Lung (tissue), 11 donors: ENCODE measurements at regions not wholly inside any gene's neighbourhood (a gene's known extent, or its start where the extent isn't known, plus 50 kb on each side); places are given as distances from the start of the nearest gene placed in this dataset.
A peak's percentile ranks its signal among the peaks of the same experiment; 100 is the strongest.

Experiments used
- ATAC-seq: fragments of 200-7000 bp; cut with Tn5 transposase; one replicate; pipeline ENCODE4 v1.9.1; 2020; ENCODE audit warnings: moderate number of reproducible peaks; ENCODE audit not compliant: insufficient read depth, low FRiP score
- DNase-seq, 3 donors: peaks; one replicate each; pipeline ENCODE4 v3.0.0-alpha.2; 2013 to 2017
- H3K27ac ChIP-seq, 2 donors: one replicate each; pipeline ENCODE4 v1.5.1; 2013; ENCODE audit warnings: mild to moderate bottlenecking in 2 of 2, moderate library complexity in 2 of 2, control low read depth in 1 of 2, inconsistent platforms in 1 of 2, low read depth in 1 of 2, low read length in 1 of 2
- H3K27me3 ChIP-seq, 3 donors: one replicate each; pipeline ENCODE4 v1.5.1; 2013; ENCODE audit warnings: low read length in 2 of 3; ENCODE audit not compliant: control insufficient read depth in 3 of 3, insufficient read depth in 3 of 3
- H3K36me3 ChIP-seq, 4 donors: one replicate each; pipeline ENCODE4 v1.5.1; 2013; ENCODE audit warnings: low read length in 4 of 4, mild to moderate bottlenecking in 1 of 4, moderate library complexity in 1 of 4; ENCODE audit not compliant: control insufficient read depth in 4 of 4, insufficient read depth in 4 of 4
- H3K4me1 ChIP-seq, 5 donors: one replicate each; pipeline ENCODE4 v1.5.1; 2013; ENCODE audit warnings: low read length in 5 of 5, mild to moderate bottlenecking in 2 of 5, moderate library complexity in 1 of 5; ENCODE audit not compliant: control insufficient read depth in 5 of 5, insufficient read depth in 5 of 5
- H3K4me3 ChIP-seq: one replicate; pipeline ENCODE4 v1.5.1; 2013; ENCODE audit warnings: mild to moderate bottlenecking, control low read depth, moderate library complexity
- H3K9ac ChIP-seq, 2 donors: one replicate each; pipeline ENCODE4 v1.5.1; 2013; ENCODE audit warnings: low read length in 2 of 2, control low read depth in 1 of 2; ENCODE audit not compliant: insufficient read depth in 1 of 2
- H3K9me3 ChIP-seq, 4 donors: one replicate each; pipeline ENCODE4 v1.5.1; 2013; ENCODE audit warnings: low read length in 3 of 4, mild to moderate bottlenecking in 1 of 4, moderate library complexity in 1 of 4; ENCODE audit not compliant: control insufficient read depth in 4 of 4, insufficient read depth in 3 of 4
- CTCF ChIP-seq: IDR thresholded peaks from 2 replicates; pipeline ENCODE4 v1.5.1; 2012; ENCODE audit warnings: mild to moderate bottlenecking; ENCODE audit errors: control extremely low read depth, extremely low read depth
- WGBS, 2 donors: extraction: QIAGEN DNeasy Blood & Tissue Kit; methylation state at CpG; one replicate each; pipeline ENCODE4 v1.1.7; 2013; 5-methylcytosine and 5-hydroxymethylcytosine counted together
- donor health status: control.
- donor health status: control.
- donor health status: Bipolar disorder and iron deficiency.
- donor health status: healthy.
- donor health status: DM: yes; HTN: yes; CAD: no.

- Histone ChIP-seq H3K9ac (no peak overlapping the region), H3K27me3 (no peaks in the 10 kb centered on the region), H3K36me3 (no peaks in the 10 kb centered on the region), H3K4me3 (no peak overlapping the region), H3K27ac (no peak overlapping the region), H3K9me3 (no peaks in the 10 kb centered on the region), H3K4me1 (no peaks in the 10 kb centered on the region)
- WGBS, 2 donors: 86 to 87% methylated on average over 6 of the region's 6 CpGs
- no peak for DNase-seq
- ATAC-seq: no peak
- no peak for TF ChIP-seq CTCF
Observed at GRCh38 chr2:222782201-222782730, 78.6 kb upstream of the ACSL3 start.

GRCh38 chr2:222783592-222783991 is 77.2 kb upstream of the ACSL3 start:
- ATAC-seq (no peak), DNase-seq (no peak)
- no peaks in the 10 kb centered on the region for H3K9me3 ChIP-seq
- H3K27ac ChIP-seq: no peak overlapping the region
- H3K4me1 ChIP-seq: peaks cover 0 to 7% (median 0%) of the 10 kb centered on the region in 5 donors
- 93 to 100% methylated on average over 1 of the region's 1 CpG for WGBS, 2 donors
- no peak overlapping the region for H3K4me3 ChIP-seq
- no peak for TF ChIP-seq CTCF
- H3K27me3 ChIP-seq: no peaks in the 10 kb centered on the region
- no peaks in the 10 kb centered on the region for H3K36me3 ChIP-seq
- no peak overlapping the region for H3K9ac ChIP-seq

- TF ChIP-seq CTCF: no peak
- WGBS, 2 donors: 84 to 92% methylated on average over 7 of the region's 7 CpGs
Observed at GRCh38 chr2:222790932-222791331, 69.9 kb upstream of the ACSL3 start.

More at GRCh38 chr2:222790932-222791331, 69.9 kb upstream of the ACSL3 start:
- H3K4me3 ChIP-seq: no peak overlapping the region
- ATAC-seq: no peak
- DNase-seq: peak in 2 of 3 donors; percentile 85 to 92
- no peak overlapping the region for H3K27ac ChIP-seq
- no peaks in the 10 kb centered on the region for H3K27me3 ChIP-seq
- H3K9ac ChIP-seq: no peak overlapping the region
- H3K36me3 ChIP-seq: no peaks in the 10 kb centered on the region
- peaks cover 0 to 62% (median 30%) of the 10 kb centered on the region in 5 donors for H3K4me1 ChIP-seq
- no peaks in the 10 kb centered on the region for H3K9me3 ChIP-seq
